Esophagus squamous epithelium (tissue), 5 donors: ENCODE measurements at regions not wholly inside any gene's neighbourhood (a gene's known extent, or its start where the extent isn't known, plus 50 kb on each side); places are given as distances from the start of the nearest gene placed in this dataset.
A peak's percentile ranks its signal among the peaks of the same experiment; 100 is the strongest.

Experiments used
- DNase-seq: peaks from one replicate; lab custom pipeline; 2025; lab: John Stamatoyannopoulos, UW
- H3K27ac ChIP-seq, 4 donors: fragments of 200-600 bp; sonication (generic); one replicate each; pipeline ENCODE4 v1.5.1; 2016 to 2019; ENCODE audit warnings: mild to moderate bottlenecking in 1 of 4
- H3K27me3 ChIP-seq, 4 donors: fragments of 200-600 bp; sonication (generic); 1 replicate in 3 of 4; 2 replicates in 1 of 4; pipeline versions ENCODE4 v1.5.1 to v1.6.0; 2017 to 2021; ENCODE audit warnings: antibody characterized with exemption in 1 of 4
- H3K36me3 ChIP-seq, 3 donors: fragments of 200-600 bp; sonication (generic); one replicate each; pipeline ENCODE4 v1.5.1; 2016 to 2019
- H3K4me1 ChIP-seq, 3 donors: fragments of 200-600 bp; sonication (generic); one replicate each; pipeline ENCODE4 v1.5.1; 2017 to 2019
- H3K4me3 ChIP-seq, 4 donors: fragments of 200-600 bp; sonication (generic); 1 replicate in 3 of 4; 2 replicates in 1 of 4; pipeline ENCODE4 v1.5.1; 2016 to 2019; ENCODE audit warnings: mild to moderate bottlenecking in 2 of 4, moderate library complexity in 1 of 4
- H3K9me3 ChIP-seq, 3 donors: fragments of 200-600 bp; sonication (generic); one replicate each; pipeline ENCODE4 v1.5.1; 2016 to 2019
- POLR2A ChIP-seq, 4 donors: fragments of 450-650 bp; IDR thresholded peaks; one replicate each; pipeline ENCODE4 v1.6.1; 2017; ENCODE audit warnings: antibody characterized with exemption in 4 of 4, mild to moderate bottlenecking in 4 of 4, moderate library complexity in 3 of 4
- WGBS, 2 donors: methylation state at CpG; one replicate each; pipeline ENCODE4 v1.1.5; 2018; 5-methylcytosine and 5-hydroxymethylcytosine counted together
- intact Hi-C: fragments of 100-400 bp; cut with DNase I; formaldehyde crosslinking; loops from one replicate; pipeline ENCODE4 v1.15.0; 2022
- TF ChIP-seq, protein P1 (sequence below), 6 experiments: fragments of 450-650 bp in 4 of 6; fragments of 200-600 bp in 2 of 6; sonication (generic) in 2 of 6; IDR thresholded peaks; one replicate each; pipeline ENCODE4 v1.5.1; 2016 to 2019; ENCODE audit warnings: antibody characterized with exemption in 6 of 6, mild to moderate bottlenecking in 4 of 6, moderate library complexity in 4 of 6
- donor health status: DM: yes; HTN: yes; CAD: no.

DNA sequence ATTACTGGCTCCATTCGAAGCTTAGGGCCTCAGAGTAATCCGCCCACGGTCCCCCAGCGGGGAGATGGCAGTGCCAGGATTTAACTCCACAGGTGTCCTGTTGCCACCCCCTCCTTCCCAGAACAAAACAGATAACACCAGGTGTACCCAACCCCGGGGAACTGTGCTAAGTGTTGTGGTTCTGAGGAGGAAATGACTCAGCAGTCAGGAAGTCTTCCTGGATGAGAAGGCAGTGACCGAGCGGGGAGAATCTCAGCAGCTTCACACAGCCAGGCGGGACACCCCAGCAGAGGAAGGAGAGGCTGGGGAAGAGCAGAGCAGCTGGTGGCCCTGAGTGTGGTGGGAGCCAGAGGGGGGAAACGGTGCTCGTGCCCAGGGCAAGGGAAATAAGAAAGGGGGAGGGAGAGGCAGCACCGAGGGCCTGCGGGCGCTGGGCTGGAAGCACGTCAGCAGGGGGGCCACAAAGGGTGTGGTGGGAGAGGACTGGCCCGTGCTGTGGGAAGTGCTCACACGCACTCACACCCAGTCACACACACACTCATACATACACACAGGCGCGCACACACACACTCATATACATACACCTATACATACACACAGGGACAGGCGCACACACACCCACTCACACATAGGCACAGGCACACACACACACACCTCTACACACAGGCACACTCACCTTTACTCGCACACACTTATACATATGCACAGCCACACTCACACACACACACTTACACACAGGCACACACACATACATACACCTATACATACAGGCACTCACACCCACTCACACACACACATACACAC lies 59.8 kb upstream of the CHST15 start:
- Histone ChIP-seq H3K9me3 (no peaks in the 10 kb centered on the region), H3K4me3 (peak overlapping the region in 1 of 4 donors; percentile 36), H3K36me3 (no peaks in the 10 kb centered on the region), H3K27me3 (peaks cover 0 to 5% (median 0%) of the 10 kb centered on the region in 4 donors), H3K27ac (peak overlapping the region; percentile 68 to 88 (median 74)), H3K4me1 (peaks cover 25 to 50% (median 39%) of the 10 kb centered on the region in 3 donors)
- DNase-seq: peak; percentile 37
- no peak for TF ChIP-seq POLR2A (IDR thresholded peaks at IDR 0.05)
- TF ChIP-seq, protein P1, sequence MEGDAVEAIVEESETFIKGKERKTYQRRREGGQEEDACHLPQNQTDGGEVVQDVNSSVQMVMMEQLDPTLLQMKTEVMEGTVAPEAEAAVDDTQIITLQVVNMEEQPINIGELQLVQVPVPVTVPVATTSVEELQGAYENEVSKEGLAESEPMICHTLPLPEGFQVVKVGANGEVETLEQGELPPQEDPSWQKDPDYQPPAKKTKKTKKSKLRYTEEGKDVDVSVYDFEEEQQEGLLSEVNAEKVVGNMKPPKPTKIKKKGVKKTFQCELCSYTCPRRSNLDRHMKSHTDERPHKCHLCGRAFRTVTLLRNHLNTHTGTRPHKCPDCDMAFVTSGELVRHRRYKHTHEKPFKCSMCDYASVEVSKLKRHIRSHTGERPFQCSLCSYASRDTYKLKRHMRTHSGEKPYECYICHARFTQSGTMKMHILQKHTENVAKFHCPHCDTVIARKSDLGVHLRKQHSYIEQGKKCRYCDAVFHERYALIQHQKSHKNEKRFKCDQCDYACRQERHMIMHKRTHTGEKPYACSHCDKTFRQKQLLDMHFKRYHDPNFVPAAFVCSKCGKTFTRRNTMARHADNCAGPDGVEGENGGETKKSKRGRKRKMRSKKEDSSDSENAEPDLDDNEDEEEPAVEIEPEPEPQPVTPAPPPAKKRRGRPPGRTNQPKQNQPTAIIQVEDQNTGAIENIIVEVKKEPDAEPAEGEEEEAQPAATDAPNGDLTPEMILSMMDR (IDR thresholded peaks at IDR 0.05): no peak
- intact Hi-C loops: no loop called here
- 29 to 32% methylated on average over 12 to 14 of the region's 20 CpGs for WGBS, 2 donors

DNA sequence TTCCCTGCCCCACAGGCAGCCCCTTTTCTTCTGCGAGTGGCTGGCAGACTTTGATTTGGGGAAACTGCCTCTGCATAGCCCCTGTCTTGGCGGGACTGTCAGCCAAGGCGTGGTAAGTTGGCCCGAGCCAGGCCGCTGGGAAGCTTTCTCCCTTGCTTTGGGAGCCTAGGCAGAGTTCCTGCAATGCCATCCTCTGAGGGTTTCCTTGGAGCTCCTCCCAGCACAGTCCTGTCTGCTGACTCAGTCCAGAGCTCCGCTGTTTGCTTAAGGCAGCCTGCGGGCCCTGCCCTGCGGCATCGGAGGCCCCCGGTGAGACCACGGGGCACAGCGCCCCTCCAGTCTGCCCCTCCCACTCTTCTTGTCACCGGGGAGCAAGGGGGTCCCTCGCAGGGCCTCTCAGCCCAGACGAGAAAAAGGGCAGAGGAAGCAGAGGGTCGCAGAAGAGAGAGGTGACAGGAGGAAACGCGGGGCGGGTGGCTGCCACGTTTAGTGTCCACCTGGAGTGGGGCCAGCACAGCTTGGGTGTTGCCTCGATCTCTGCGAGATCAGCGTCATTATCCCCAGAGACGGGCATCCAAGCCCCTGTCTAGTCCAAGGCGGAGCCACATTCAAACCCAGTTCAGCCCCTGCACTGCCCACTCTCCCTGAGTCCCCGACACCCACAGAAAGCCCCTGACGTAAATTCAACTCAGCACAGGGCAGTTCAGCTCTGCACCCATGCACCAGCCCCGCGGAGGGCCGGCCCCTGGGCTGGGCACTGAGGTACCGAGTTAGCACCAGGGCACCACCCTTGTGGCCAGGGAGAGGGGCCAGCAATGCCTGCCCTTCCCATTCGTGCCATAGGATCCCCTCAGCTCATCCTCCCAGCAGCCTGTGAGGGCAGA lies 59.0 kb upstream of the CHST15 start:
- intact Hi-C loops: no loop called here
- Histone ChIP-seq H3K27me3 (peaks cover 0 to 5% (median 0%) of the 10 kb centered on the region in 4 donors), H3K9me3 (no peaks in the 10 kb centered on the region), H3K27ac (peak overlapping the region; percentile 68 to 88 (median 74)), H3K4me1 (peaks cover 25 to 48% (median 38%) of the 10 kb centered on the region in 3 donors), H3K36me3 (no peaks in the 10 kb centered on the region), H3K4me3 (peak overlapping the region in 2 of 4 donors; percentile 7 to 36)
- no peak for DNase-seq
- 14 to 47% methylated on average over 6 to 10 of the region's 32 CpGs for WGBS, 2 donors
- TF ChIP-seq, protein P1 (IDR thresholded peaks at IDR 0.05): peak in 1 of 6 experiments; percentile 5
- no peak for TF ChIP-seq POLR2A (IDR thresholded peaks at IDR 0.05)

DNA sequence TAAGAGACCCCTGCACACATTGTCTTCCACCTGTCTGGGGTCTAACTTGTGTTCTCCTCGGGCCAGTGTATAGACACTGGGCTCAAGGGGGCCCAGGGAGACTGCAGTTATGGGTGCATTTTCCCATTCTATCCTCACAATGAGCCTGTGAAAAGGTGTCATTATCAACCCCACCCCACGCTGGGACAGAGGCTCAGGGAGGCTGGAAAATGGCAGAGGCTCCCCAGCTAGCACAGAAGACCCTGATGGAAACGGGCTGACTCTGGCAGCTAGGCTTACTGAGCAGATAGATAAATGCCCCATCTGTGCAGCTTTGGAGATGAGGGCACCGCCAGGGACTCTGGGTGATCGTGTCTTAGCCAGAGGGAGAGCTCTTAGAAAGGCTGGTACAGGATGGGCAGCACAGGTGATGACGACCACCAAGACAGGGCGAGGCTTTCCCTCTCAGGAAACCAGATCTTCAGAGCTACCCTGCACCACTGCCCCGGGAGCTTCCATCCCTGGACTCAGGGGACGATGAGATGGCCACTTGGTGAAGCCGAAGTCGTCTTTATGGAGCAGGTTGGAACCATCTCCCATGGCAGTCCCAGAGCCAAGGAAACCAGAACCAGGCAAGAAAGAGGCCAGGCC lies 58.2 kb upstream of the CHST15 start:
- WGBS, 2 donors: 78 to 85% methylated on average over 5 to 10 of the region's 11 CpGs
- intact Hi-C loops: no loop called here
- Histone ChIP-seq H3K27ac (peak overlapping the region; percentile 68 to 88 (median 74)), H3K27me3 (peaks cover 0 to 5% (median 0%) of the 10 kb centered on the region in 4 donors), H3K4me3 (no peak overlapping the region), H3K36me3 (no peaks in the 10 kb centered on the region), H3K4me1 (peaks cover 25 to 40% (median 30%) of the 10 kb centered on the region in 3 donors), H3K9me3 (no peaks in the 10 kb centered on the region)
- no peak for TF ChIP-seq POLR2A (IDR thresholded peaks at IDR 0.05)
- TF ChIP-seq, protein P1 (IDR thresholded peaks at IDR 0.05): no peak
- no peak for DNase-seq

DNA sequence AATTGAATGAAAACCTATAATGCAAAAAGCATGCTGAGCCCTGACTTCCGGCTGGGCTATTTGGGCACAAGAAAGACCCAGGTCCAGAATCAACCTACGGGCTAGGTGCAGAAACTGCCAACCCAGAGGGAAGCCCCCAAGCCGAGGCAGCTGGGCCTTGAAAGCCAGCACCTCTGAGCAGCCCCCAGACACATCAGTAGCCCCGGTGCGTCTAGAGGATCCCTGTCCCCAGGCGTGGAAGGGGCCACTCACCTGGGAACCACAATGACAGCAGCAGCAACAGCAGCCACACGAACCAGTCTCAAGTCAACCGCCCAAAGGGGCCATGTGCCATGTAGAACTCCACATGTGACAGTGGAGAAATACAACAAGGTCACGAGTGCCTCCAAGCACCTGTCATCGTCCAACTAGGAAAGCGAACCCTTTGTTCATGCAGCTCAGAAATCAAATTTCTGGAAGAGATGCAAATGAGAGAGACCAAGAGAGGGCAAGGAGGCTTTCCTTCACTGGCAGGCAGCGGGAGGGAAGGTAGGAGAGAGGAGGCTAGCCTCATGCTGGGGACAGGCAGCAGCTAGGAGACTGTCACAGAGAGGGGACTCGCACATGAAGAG lies 57.5 kb upstream of the CHST15 start:
- Histone ChIP-seq H3K36me3 (no peaks in the 10 kb centered on the region), H3K4me3 (no peak overlapping the region), H3K27ac (no peak overlapping the region), H3K4me1 (peaks cover 23 to 33% (median 24%) of the 10 kb centered on the region in 3 donors), H3K27me3 (peaks cover 0 to 5% (median 0%) of the 10 kb centered on the region in 4 donors), H3K9me3 (no peaks in the 10 kb centered on the region)
- WGBS, 2 donors: 87 to 94% methylated on average over 6 to 8 of the region's 13 CpGs
- intact Hi-C loops: no loop called here
- no peak for DNase-seq
- TF ChIP-seq, protein P1 (IDR thresholded peaks at IDR 0.05): no peak
- TF ChIP-seq POLR2A (IDR thresholded peaks at IDR 0.05): no peak
